ENCODE measurements at regions not wholly inside any gene's neighbourhood (a gene's known extent, or its start where the extent isn't known, plus 50 kb on each side); places are given as distances from the start of the nearest gene placed in this dataset.

DNA sequence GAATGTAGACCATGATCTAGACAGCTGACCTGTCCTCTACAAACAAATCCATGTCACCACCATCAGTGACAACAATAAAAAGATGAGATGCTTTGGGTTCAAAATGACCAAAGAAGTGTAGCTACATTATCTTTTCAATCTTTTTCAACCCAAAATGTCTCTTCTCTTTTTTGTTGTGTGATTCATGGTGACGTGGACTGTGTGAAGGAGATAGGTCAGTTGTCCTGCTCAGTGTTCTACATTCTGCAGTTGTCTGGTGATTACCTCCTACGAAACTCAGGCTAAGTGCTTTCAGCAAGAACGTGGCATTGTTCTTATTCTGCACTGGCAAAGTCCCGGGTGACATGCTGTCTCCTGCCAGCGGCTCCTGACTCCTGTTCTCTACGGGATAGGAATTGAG is 73.1 kb downstream of the PRKAB2 start:
- TF ChIP-seq RAD21 (IDR thresholded peaks at IDR 0.05; ENCODE audit: low read depth) (no peak), YY1 (IDR thresholded peaks at IDR 0.05; ENCODE audit: low read depth) (no peak), CEBPB (IDR thresholded peaks at IDR 0.05) (no peak), TEAD4 (IDR thresholded peaks at IDR 0.05) (no peak), NFIC (IDR thresholded peaks at IDR 0.05) (no peak), EP300 (IDR thresholded peaks at IDR 0.05; ENCODE audit: borderline replicate concordance) (no peak), TAF1 (IDR thresholded peaks at IDR 0.05; ENCODE audit: low read depth) (no peak), TCF12 (IDR thresholded peaks at IDR 0.05; ENCODE audit: low read depth) (no peak), ZBTB7A (IDR thresholded peaks at IDR 0.05; ENCODE audit: low read depth) (no peak), FOXM1 (IDR thresholded peaks at IDR 0.05; ENCODE audit: borderline replicate concordance, low read depth) (no peak), MAX (IDR thresholded peaks at IDR 0.05) (no peak), EGR1 (IDR thresholded peaks at IDR 0.05) (no peak)
- TF ChIP-seq, protein P1, sequence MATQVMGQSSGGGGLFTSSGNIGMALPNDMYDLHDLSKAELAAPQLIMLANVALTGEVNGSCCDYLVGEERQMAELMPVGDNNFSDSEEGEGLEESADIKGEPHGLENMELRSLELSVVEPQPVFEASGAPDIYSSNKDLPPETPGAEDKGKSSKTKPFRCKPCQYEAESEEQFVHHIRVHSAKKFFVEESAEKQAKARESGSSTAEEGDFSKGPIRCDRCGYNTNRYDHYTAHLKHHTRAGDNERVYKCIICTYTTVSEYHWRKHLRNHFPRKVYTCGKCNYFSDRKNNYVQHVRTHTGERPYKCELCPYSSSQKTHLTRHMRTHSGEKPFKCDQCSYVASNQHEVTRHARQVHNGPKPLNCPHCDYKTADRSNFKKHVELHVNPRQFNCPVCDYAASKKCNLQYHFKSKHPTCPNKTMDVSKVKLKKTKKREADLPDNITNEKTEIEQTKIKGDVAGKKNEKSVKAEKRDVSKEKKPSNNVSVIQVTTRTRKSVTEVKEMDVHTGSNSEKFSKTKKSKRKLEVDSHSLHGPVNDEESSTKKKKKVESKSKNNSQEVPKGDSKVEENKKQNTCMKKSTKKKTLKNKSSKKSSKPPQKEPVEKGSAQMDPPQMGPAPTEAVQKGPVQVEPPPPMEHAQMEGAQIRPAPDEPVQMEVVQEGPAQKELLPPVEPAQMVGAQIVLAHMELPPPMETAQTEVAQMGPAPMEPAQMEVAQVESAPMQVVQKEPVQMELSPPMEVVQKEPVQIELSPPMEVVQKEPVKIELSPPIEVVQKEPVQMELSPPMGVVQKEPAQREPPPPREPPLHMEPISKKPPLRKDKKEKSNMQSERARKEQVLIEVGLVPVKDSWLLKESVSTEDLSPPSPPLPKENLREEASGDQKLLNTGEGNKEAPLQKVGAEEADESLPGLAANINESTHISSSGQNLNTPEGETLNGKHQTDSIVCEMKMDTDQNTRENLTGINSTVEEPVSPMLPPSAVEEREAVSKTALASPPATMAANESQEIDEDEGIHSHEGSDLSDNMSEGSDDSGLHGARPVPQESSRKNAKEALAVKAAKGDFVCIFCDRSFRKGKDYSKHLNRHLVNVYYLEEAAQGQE (IDR thresholded peaks at IDR 0.05; ENCODE audit: low read depth): no peak
- TF ChIP-seq, protein P2, sequence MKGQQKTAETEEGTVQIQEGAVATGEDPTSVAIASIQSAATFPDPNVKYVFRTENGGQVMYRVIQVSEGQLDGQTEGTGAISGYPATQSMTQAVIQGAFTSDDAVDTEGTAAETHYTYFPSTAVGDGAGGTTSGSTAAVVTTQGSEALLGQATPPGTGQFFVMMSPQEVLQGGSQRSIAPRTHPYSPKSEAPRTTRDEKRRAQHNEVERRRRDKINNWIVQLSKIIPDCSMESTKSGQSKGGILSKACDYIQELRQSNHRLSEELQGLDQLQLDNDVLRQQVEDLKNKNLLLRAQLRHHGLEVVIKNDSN (IDR thresholded peaks at IDR 0.05): no peak

DNA sequence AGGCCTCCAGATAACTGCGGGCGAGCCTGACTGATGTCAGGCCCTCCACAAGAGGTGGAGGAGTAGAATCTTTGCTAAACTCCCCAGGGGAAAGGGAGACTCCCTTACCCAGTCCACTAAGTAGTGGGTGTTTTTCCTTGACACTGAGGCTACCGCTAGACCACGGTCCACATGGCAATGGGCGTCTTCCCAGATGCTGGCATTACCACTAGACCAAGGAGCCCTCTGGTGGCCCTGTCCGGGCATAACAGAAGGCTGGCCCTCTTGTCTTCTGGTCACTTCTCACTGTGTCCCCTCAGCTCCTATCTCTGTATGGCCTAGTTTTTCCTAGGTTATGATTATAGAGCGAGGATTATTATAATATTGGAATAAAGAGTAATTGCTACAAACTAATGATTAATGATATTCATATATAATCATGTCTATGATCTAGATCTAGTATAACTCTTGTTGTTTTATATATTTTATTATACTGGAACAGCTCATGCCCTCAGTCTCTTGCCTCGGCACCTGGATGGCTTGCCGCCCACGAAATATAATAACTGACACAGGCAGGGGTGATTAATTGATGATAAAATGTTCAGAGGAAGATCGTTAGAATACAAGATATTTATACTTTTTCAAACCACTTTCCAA is 73.8 kb downstream of the PRKAB2 start:
- peak; percentile 47 for TF ChIP-seq RAD21 (IDR thresholded peaks at IDR 0.05; ENCODE audit: low read depth)

GRCh38 chr1:147095691-147096090 is 76.6 kb downstream of the PRKAB2 start:
- TF ChIP-seq CREB1 (IDR thresholded peaks at IDR 0.05; ENCODE audit: low read depth): no peak
- no peak for TF ChIP-seq ZBTB7A (IDR thresholded peaks at IDR 0.05; ENCODE audit: low read depth)
- TF ChIP-seq, protein P1 (IDR thresholded peaks at IDR 0.05; ENCODE audit: low read depth): no peak
- TF ChIP-seq MAX (IDR thresholded peaks at IDR 0.05): no peak
- TF ChIP-seq TAF1 (IDR thresholded peaks at IDR 0.05; ENCODE audit: low read depth): no peak
- TF ChIP-seq, protein P2 (IDR thresholded peaks at IDR 0.05): no peak
- no peak for TF ChIP-seq TCF12 (IDR thresholded peaks at IDR 0.05; ENCODE audit: low read depth)
- TF ChIP-seq YY1 (IDR thresholded peaks at IDR 0.05; ENCODE audit: low read depth): no peak
- TF ChIP-seq EGR1 (IDR thresholded peaks at IDR 0.05): no peak
- TF ChIP-seq FOXM1 (IDR thresholded peaks at IDR 0.05; ENCODE audit: borderline replicate concordance, low read depth): no peak
- TF ChIP-seq CEBPB (IDR thresholded peaks at IDR 0.05): no peak
- no peak for TF ChIP-seq TEAD4 (IDR thresholded peaks at IDR 0.05)
- no peak for TF ChIP-seq NFIC (IDR thresholded peaks at IDR 0.05)
- no peak for TF ChIP-seq RAD21 (IDR thresholded peaks at IDR 0.05; ENCODE audit: low read depth)

DNA sequence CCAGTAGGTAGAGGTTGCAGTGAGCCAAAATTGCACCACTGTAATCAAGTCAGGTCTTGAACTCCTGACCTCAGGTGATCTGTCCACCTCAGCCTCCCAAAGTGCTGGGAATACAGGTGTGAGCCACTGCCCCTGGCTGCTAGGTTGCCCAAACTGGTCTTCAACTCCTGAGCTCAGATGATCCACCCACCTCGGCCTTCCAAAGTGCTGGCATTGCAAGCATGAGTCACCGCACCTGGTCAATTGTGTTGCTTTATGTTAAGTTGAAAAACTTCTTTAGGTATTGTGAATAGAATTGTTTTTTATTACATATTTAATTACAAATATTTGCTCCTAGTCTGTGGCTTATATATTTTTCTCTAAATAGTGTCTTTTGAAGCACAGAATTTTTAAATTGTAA is 80.5 kb downstream of the PRKAB2 start:
- TF ChIP-seq EGR1 (IDR thresholded peaks at IDR 0.05) (no peak), TAF1 (IDR thresholded peaks at IDR 0.05; ENCODE audit: low read depth) (no peak), TEAD4 (IDR thresholded peaks at IDR 0.05) (no peak), MAX (IDR thresholded peaks at IDR 0.05) (no peak), EP300 (IDR thresholded peaks at IDR 0.05; ENCODE audit: borderline replicate concordance) (no peak), CREB1 (IDR thresholded peaks at IDR 0.05; ENCODE audit: low read depth) (no peak), RAD21 (IDR thresholded peaks at IDR 0.05; ENCODE audit: low read depth) (no peak), NFIC (IDR thresholded peaks at IDR 0.05) (no peak), YY1 (IDR thresholded peaks at IDR 0.05; ENCODE audit: low read depth) (no peak)
- TF ChIP-seq, protein P1 (IDR thresholded peaks at IDR 0.05; ENCODE audit: low read depth): no peak
- TF ChIP-seq, protein P2 (IDR thresholded peaks at IDR 0.05): no peak

Measured in Ishikawa (cell line).